HAP-1 (cell line): ENCODE measurements at regions not wholly inside any gene's neighbourhood (a gene's known extent, or its start where the extent isn't known, plus 50 kb on each side); places are given as distances from the start of the nearest gene placed in this dataset.

ENCODE experiments used
- DNase-seq, 2 experiments: peaks; one replicate each; pipeline ENCODE4 v3.0.0-alpha.2; 2016 to 2020; ENCODE audit warnings: low spot score in 2 of 2
- H3K27me3 ChIP-seq: fragments of 250-450 bp; sonication (Bioruptor Pico); 2 replicates; pipeline ENCODE4 v1.5.1; 2020; ENCODE audit warnings: low read depth, mild to moderate bottlenecking, moderate library complexity
- H3K36me3 ChIP-seq: fragments of 250-450 bp; sonication (Bioruptor Pico); replicated peaks from 2 replicates; pipeline ENCODE4 v1.5.1; 2020; ENCODE audit warnings: mild to moderate bottlenecking
- H3K4me1 ChIP-seq: fragments of 250-450 bp; sonication (Bioruptor Pico); 2 replicates; pipeline ENCODE4 v1.5.1; 2020; ENCODE audit warnings: mild to moderate bottlenecking
- H3K4me3 ChIP-seq: fragments of 250-450 bp; sonication (Bioruptor Pico); 2 replicates; pipeline ENCODE4 v1.5.1; 2020; ENCODE audit warnings: mild to moderate bottlenecking, moderate library complexity
- H3K9me3 ChIP-seq: fragments of 250-450 bp; sonication (Bioruptor Pico); 2 replicates; pipeline ENCODE4 v1.5.1; 2020; ENCODE audit warnings: mild to moderate bottlenecking, moderate library complexity
- in situ Hi-C: fragments of 300-500 bp; cut with MboI; formaldehyde crosslinking; loops from 3 replicates; pipeline ENCODE4 v1.14.3; 2020; ENCODE audit warnings: low sequenced_read_pairs, inconsistent platforms, mixed read lengths

DNA sequence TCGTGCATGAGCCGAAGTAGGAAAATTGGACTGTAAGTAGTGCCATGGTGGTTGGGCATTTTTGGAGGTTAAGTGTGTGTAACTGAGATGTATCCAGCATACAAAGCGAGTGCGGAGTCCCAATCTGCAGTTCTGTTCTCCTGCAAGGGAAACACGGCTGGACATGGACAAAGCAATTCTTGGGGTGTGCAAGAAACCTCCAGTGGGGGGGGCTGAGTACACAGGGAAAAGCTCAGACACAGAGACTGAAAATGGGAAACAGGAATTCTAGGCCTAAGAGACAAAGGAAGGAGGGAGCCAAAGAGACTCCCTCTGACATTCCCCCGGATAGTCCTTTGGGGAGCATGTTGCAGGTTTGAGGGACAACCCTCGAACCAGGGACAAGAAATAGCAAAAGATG is 83.2 kb upstream of the PLSCR4 start:
- no peaks in the 10 kb centered on the region for H3K4me1 ChIP-seq
- in situ Hi-C loops, result no loop called here
- peak in 1 of 2 experiments; percentile 28 for DNase-seq

GRCh38 chr3:146331967-146332366 is 81.1 kb upstream of the PLSCR4 start:
- Histone ChIP-seq H3K27me3 (no peaks in the 10 kb centered on the region), H3K4me1 (no peaks in the 10 kb centered on the region), H3K36me3 (no peaks in the 10 kb centered on the region), H3K9me3 (no peaks in the 10 kb centered on the region), H3K4me3 (no peak overlapping the region)
- in situ Hi-C loops, result no loop called here
- no peak for DNase-seq

More for the DNA sequence above, 83.2 kb upstream of the PLSCR4 start:
- H3K4me3 ChIP-seq, result no peak overlapping the region
- no peaks in the 10 kb centered on the region for H3K27me3 ChIP-seq
- no peaks in the 10 kb centered on the region for H3K9me3 ChIP-seq
- no peaks in the 10 kb centered on the region for H3K36me3 ChIP-seq

DNA sequence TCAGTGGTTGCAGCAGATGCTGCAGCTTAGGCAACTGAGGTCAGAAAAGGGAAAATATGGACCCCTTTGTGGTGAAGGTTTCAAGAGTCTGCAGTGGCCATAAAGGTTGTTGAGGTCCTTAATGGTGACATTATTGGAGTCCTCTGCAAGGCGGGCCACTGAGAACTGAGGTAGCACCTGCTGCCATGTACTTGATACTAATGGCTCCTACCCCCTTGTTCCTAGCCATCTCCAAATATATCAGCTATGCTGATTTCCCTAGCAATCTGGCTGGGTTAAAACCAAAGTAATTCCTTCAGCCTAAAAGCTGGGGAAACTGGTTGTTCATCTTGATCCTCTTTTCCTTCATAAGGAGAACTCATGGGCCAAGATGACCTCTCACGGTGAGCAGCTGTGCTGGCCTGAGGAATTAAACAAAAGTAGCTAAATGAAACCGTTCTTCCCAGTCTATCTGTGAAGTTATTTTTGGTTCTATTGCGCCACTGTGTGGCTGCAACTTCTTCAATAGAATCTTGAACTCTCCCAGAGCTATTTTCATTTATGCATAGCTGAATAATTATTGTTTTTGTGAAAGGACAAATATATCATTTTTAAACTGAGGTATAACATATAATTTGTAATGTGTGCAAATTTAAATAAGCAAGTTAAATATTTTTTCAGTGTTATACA is 76.1 kb upstream of the PLSCR4 start:
- no peak overlapping the region for H3K4me3 ChIP-seq
- DNase-seq, result peak; percentile 40 to 48
- H3K27me3 ChIP-seq, result no peaks in the 10 kb centered on the region
- H3K4me1 ChIP-seq, result no peaks in the 10 kb centered on the region
- H3K9me3 ChIP-seq, result no peaks in the 10 kb centered on the region
- in situ Hi-C loops, result loop anchor here (10.0 kb wide), 2 partner anchors 102 to 262 kb away; no protein-coding TSS in a partner anchor
- no peaks in the 10 kb centered on the region for H3K36me3 ChIP-seq

DNA sequence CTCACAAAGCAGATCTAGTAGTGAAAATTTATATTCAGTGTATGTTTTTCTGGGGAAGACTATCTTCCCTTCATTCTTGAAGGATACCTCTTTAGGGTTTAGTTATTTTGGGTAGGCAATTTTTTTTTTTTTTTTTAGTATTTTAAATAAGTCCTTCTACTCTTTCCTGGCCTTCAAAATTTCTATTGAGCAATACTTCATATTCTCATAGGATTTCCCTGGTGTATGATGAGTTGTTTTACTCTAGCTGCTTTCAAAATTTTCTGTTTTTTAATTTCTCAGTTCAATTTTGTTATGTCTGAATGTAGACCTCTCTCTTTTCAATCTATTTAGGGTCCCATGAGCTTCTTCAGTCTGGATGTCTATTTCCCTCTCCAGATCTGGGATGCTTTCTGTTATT is 74.3 kb upstream of the PLSCR4 start:
- Histone ChIP-seq H3K27me3 (no peaks in the 10 kb centered on the region), H3K4me1 (no peaks in the 10 kb centered on the region), H3K36me3 (no peaks in the 10 kb centered on the region), H3K9me3 (no peaks in the 10 kb centered on the region), H3K4me3 (no peak overlapping the region)
- no peak for DNase-seq
- in situ Hi-C loops, result loop anchor here (10.0 kb wide), 2 partner anchors 100 to 260 kb away; no protein-coding TSS in a partner anchor

DNA sequence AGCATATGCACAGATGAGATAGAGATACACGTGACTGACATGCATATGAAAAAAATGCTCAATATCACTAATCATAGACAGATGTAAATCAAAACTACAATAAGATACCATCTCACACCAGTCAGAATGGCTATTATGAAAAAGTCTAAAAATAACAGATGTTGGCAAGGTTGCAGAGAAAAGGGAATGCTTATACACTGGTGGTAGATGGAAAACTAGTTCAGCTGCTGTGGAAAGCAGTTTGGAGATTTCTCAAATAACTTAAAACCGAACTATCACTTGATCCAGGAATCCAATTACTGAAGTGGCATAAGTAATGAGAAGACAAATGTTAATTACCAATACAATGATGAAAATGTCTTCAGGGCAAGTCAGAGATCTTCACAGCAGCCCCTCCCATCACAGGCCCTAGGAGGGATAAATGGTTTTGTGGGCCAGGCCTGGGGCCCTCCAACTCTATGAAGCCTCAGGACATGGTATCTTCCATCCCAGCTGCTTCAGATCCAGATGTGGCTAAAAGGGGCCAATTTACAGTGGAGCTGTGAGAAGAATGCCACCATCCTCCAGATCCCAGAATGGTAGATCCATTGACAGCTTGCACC is 71.4 kb upstream of the PLSCR4 start:
- in situ Hi-C loops, result loop anchor here (10.0 kb wide), 2 partner anchors 98 to 258 kb away; no protein-coding TSS in a partner anchor
- Histone ChIP-seq H3K36me3 (no peaks in the 10 kb centered on the region), H3K9me3 (no peaks in the 10 kb centered on the region), H3K27me3 (no peaks in the 10 kb centered on the region), H3K4me1 (no peaks in the 10 kb centered on the region), H3K4me3 (no peak overlapping the region)
- DNase-seq, result no peak

- Histone ChIP-seq H3K27me3 (no peaks in the 10 kb centered on the region), H3K4me3 (no peak overlapping the region), H3K36me3 (no peaks in the 10 kb centered on the region), H3K4me1 (peaks cover 4% of the 10 kb centered on the region; the same call in 1 of the 2 replicates), H3K9me3 (no peaks in the 10 kb centered on the region)
- no peak for DNase-seq
- in situ Hi-C loops, result no loop called here
Observed at GRCh38 chr3:146314871-146315270, 64.0 kb upstream of the PLSCR4 start.

DNA sequence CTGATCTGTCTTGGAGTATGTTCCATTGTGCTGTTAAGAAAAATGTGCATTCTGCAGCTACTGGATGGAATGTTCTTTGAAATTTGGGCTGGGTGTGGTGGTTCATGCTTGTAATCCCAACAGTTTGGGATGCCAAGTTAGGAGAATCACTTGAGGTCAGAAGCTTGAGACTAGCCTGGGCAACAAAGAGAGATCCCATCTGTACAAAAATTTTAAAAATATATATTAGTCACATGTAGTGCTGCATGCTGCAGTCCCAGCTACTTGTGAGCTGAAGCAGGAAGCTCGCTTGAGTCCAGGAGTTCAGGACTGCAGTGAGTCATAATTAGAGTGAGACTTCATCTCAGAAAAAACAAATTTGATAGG is 62.8 kb upstream of the PLSCR4 start:
- Histone ChIP-seq H3K36me3 (no peaks in the 10 kb centered on the region), H3K27me3 (no peaks in the 10 kb centered on the region), H3K9me3 (no peaks in the 10 kb centered on the region), H3K4me1 (peaks cover 4% of the 10 kb centered on the region; the same call in 1 of the 2 replicates), H3K4me3 (no peak overlapping the region)
- no peak for DNase-seq
- in situ Hi-C loops, result no loop called here

GRCh38 chr3:146313031-146313745 is 62.3 kb upstream of the PLSCR4 start:
- Histone ChIP-seq H3K27me3 (no peaks in the 10 kb centered on the region), H3K4me1 (peaks cover 4% of the 10 kb centered on the region; the same call in 1 of the 2 replicates), H3K9me3 (no peaks in the 10 kb centered on the region), H3K4me3 (no peak overlapping the region), H3K36me3 (no peaks in the 10 kb centered on the region)
- no peak for DNase-seq
- in situ Hi-C loops, result no loop called here

GRCh38 chr3:146308682-146309081 is 57.8 kb upstream of the PLSCR4 start:
- H3K4me3 ChIP-seq, result no peak overlapping the region
- H3K4me1 ChIP-seq, result no peaks in the 10 kb centered on the region
- no peaks in the 10 kb centered on the region for H3K27me3 ChIP-seq
- H3K9me3 ChIP-seq, result no peaks in the 10 kb centered on the region
- no peak for DNase-seq
- no peaks in the 10 kb centered on the region for H3K36me3 ChIP-seq
- in situ Hi-C loops, result no loop called here

- no peaks in the 10 kb centered on the region for H3K27me3 ChIP-seq
- no peak overlapping the region for H3K4me3 ChIP-seq
- H3K36me3 ChIP-seq, result no peaks in the 10 kb centered on the region
- no peaks in the 10 kb centered on the region for H3K4me1 ChIP-seq
- in situ Hi-C loops, result no loop called here
- H3K9me3 ChIP-seq, result no peaks in the 10 kb centered on the region
- no peak for DNase-seq
Observed at GRCh38 chr3:146308222-146308621, 57.3 kb upstream of the PLSCR4 start.

DNA sequence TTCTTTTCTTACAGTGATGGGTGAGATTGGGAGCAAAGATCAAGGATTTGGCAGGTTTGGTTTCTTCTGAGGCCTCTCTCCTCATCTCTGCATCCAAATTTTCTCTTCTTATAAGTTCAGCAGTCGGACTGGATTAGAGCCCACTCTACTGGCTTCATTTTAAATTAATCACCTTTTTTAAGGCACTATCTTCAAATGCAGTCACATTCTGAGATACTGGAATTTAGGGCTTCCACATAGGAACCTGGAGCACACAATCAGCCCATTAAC is 56.5 kb upstream of the PLSCR4 start:
- H3K9me3 ChIP-seq, result no peaks in the 10 kb centered on the region
- H3K36me3 ChIP-seq, result no peaks in the 10 kb centered on the region
- no peaks in the 10 kb centered on the region for H3K27me3 ChIP-seq
- in situ Hi-C loops, result no loop called here
- no peak for DNase-seq
- H3K4me3 ChIP-seq, result no peak overlapping the region
- H3K4me1 ChIP-seq, result no peaks in the 10 kb centered on the region

GRCh38 chr3:146306656-146307455 is 56.0 kb upstream of the PLSCR4 start:
- Histone ChIP-seq H3K4me1 (no peaks in the 10 kb centered on the region), H3K36me3 (no peaks in the 10 kb centered on the region), H3K9me3 (no peaks in the 10 kb centered on the region), H3K4me3 (no peak overlapping the region), H3K27me3 (no peaks in the 10 kb centered on the region)
- DNase-seq, result no peak
- in situ Hi-C loops, result no loop called here

DNA sequence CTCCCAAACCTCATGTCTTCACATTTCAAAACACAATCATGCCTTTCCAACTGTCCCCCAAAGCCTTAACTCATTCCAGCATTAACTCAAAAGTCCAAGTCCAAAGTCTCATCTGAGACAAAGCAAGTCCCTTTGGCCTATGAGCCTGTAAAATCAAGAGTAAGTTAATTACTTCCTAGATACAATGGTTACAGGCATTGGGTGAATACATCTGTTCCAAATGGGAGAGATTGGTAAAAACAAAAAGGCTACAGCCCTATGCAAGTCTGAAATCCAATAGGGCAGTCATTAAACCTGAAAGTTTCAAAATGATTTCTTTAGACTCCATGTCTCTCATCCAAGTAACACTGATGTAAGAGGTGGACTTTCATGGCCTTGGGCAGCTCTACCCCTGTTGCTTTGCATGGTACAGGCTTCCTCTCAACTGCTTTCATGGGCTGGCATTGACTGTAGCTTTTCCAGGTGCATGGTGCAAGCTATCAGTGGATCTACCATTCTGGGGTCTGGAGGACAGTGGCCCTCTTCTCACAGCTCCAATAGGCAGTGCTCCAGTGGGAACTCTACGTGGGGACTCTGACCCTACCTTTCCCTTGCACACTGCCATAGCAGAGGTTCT is 55.0 kb upstream of the PLSCR4 start:
- in situ Hi-C loops, result no loop called here
- H3K9me3 ChIP-seq, result no peaks in the 10 kb centered on the region
- no peak overlapping the region for H3K4me3 ChIP-seq
- H3K4me1 ChIP-seq, result no peaks in the 10 kb centered on the region
- no peaks in the 10 kb centered on the region for H3K36me3 ChIP-seq
- no peak for DNase-seq
- H3K27me3 ChIP-seq, result no peaks in the 10 kb centered on the region
